H9 (cell line): ENCODE measurements at regions not wholly inside any gene's neighbourhood (a gene's known extent, or its start where the extent isn't known, plus 50 kb on each side); places are given as distances from the start of the nearest gene placed in this dataset.

Source experiments
- DNase-seq: peaks from one replicate; pipeline ENCODE4 v3.0.0-alpha.2; 2017
- H2AFZ ChIP-seq: one replicate; pipeline ENCODE4 v1.6.1; 2013; ENCODE audit warnings: mild to moderate bottlenecking, low read length, control low read depth, moderate library complexity
- H2AK5ac ChIP-seq: 2 replicates; pipeline ENCODE4 v1.6.1; 2013; ENCODE audit warnings: low read length, control low read depth, mixed read lengths; ENCODE audit not compliant: insufficient read length
- H2BK120ac ChIP-seq: one replicate; pipeline ENCODE4 v1.6.1; 2013; ENCODE audit warnings: low read depth, mild to moderate bottlenecking, low read length, control low read depth, inconsistent platforms; ENCODE audit not compliant: poor library complexity, severe bottlenecking
- H2BK12ac ChIP-seq: 2 replicates; pipeline ENCODE4 v1.6.1; 2013; ENCODE audit warnings: low read length, control low read depth, mixed read lengths, low read depth; ENCODE audit not compliant: insufficient read length
- H2BK15ac ChIP-seq: 2 replicates; pipeline ENCODE4 v1.6.1; 2013; ENCODE audit warnings: low read depth, low read length, control low read depth
- H2BK20ac ChIP-seq: one replicate; pipeline ENCODE4 v1.6.1; 2013; ENCODE audit warnings: low read depth, mild to moderate bottlenecking, low read length, control low read depth, inconsistent platforms; ENCODE audit not compliant: poor library complexity, severe bottlenecking
- H2BK5ac ChIP-seq: 2 replicates; pipeline ENCODE4 v1.6.1; 2013; ENCODE audit warnings: low read length, control low read depth, mixed read lengths; ENCODE audit not compliant: insufficient read length
- H3K14ac ChIP-seq: 2 replicates; pipeline ENCODE4 v1.6.1; 2013; ENCODE audit warnings: low read length, control low read depth; ENCODE audit not compliant: insufficient read depth
- H3K18ac ChIP-seq: 2 replicates; pipeline ENCODE4 v1.6.1; 2013; ENCODE audit warnings: low read depth, mild to moderate bottlenecking, mixed read lengths, low read length, control low read depth; ENCODE audit not compliant: insufficient read length
- H3K23ac ChIP-seq: 2 replicates; pipeline ENCODE4 v1.6.1; 2013; ENCODE audit warnings: low read length, control low read depth, mixed read lengths, low read depth; ENCODE audit not compliant: insufficient read length
- H3K23me2 ChIP-seq: 2 replicates; pipeline ENCODE4 v1.6.1; 2013; ENCODE audit warnings: low read depth, mild to moderate bottlenecking, mixed read lengths, low read length, control low read depth; ENCODE audit not compliant: insufficient read length, poor library complexity, severe bottlenecking
- H3K27ac ChIP-seq: 2 replicates; pipeline ENCODE4 v1.5.1; 2013; ENCODE audit warnings: low read length, control low read depth, mixed read lengths, low read depth; ENCODE audit not compliant: insufficient read length
- H3K27me3 ChIP-seq: 2 replicates; pipeline ENCODE4 v1.6.1; 2013; ENCODE audit warnings: low read length, control low read depth, inconsistent platforms; ENCODE audit not compliant: insufficient read depth
- H3K4ac ChIP-seq: 2 replicates; pipeline ENCODE4 v1.6.1; 2013; ENCODE audit warnings: low read depth, mild to moderate bottlenecking, control low read depth, inconsistent platforms, low read length, moderate library complexity
- H3K4me1 ChIP-seq: 2 replicates; pipeline ENCODE4 v1.6.1; 2013; ENCODE audit warnings: low read length, control low read depth, inconsistent platforms; ENCODE audit not compliant: insufficient read depth
- H3K4me2 ChIP-seq: 2 replicates; pipeline ENCODE4 v1.6.1; 2013; ENCODE audit warnings: low read length, control low read depth, mixed read lengths; ENCODE audit not compliant: insufficient read length, insufficient read depth
- H3K56ac ChIP-seq: 2 replicates; pipeline ENCODE4 v1.6.1; 2013; ENCODE audit warnings: low read depth, mild to moderate bottlenecking, mixed read lengths, low read length, control low read depth; ENCODE audit not compliant: insufficient read length
- H3K79me1 ChIP-seq: 2 replicates; pipeline ENCODE4 v1.6.1; 2013; ENCODE audit warnings: low read depth, mild to moderate bottlenecking, moderate library complexity, low read length, control low read depth, inconsistent platforms; ENCODE audit not compliant: insufficient read depth, poor library complexity, severe bottlenecking
- H3K79me2 ChIP-seq: 2 replicates; pipeline ENCODE4 v1.6.1; 2013; ENCODE audit warnings: low read length, control low read depth, inconsistent platforms; ENCODE audit not compliant: insufficient read depth
- H3K9ac ChIP-seq: 2 replicates; pipeline ENCODE4 v1.6.1; 2013; ENCODE audit warnings: low read length, control low read depth, mixed read lengths; ENCODE audit not compliant: insufficient read length; ENCODE audit errors: extremely low read depth
- H3K9me3 ChIP-seq: one replicate; pipeline ENCODE4 v1.6.1; 2013; ENCODE audit warnings: low read depth, low read length, inconsistent platforms; ENCODE audit not compliant: control insufficient read depth
- H3T11ph ChIP-seq: one replicate; pipeline ENCODE4 v1.6.1; 2013; ENCODE audit warnings: mild to moderate bottlenecking, low read length, control low read depth, inconsistent platforms
- H4K20me1 ChIP-seq: one replicate; pipeline ENCODE4 v1.6.1; 2013; ENCODE audit not compliant: control insufficient read depth, insufficient read length, insufficient read depth
- H4K5ac ChIP-seq: 2 replicates; pipeline ENCODE4 v1.6.1; 2013; ENCODE audit warnings: low read depth, mild to moderate bottlenecking, mixed read lengths, low read length, control low read depth; ENCODE audit not compliant: insufficient read length
- H4K8ac ChIP-seq: replicated peaks from 2 replicates; pipeline ENCODE4 v1.6.1; 2013; ENCODE audit warnings: low read length, control low read depth, mixed read lengths, low read depth; ENCODE audit not compliant: insufficient read length
- H4K91ac ChIP-seq: 2 replicates; pipeline ENCODE4 v1.6.1; 2013; ENCODE audit warnings: low read depth, mild to moderate bottlenecking, moderate library complexity, mixed read lengths, low read length, control low read depth; ENCODE audit not compliant: insufficient read length
- H3K27ac Mint-ChIP-seq, 3 experiments: 2 replicates in 2 of 3; 3 replicates in 1 of 3; pipeline ENCODE4 v1.8.0; 2020 to 2021; ENCODE audit warnings: mixed read lengths in 3 of 3, mild to moderate bottlenecking in 1 of 3, moderate library complexity in 1 of 3
- H3K27me3 Mint-ChIP-seq: 2 replicates; pipeline ENCODE4 v1.8.0; 2021; ENCODE audit warnings: low read depth, mild to moderate bottlenecking, moderate library complexity, mixed read lengths
- H3K36me3 Mint-ChIP-seq, 3 experiments: 2 replicates in 2 of 3; 3 replicates in 1 of 3; pipeline ENCODE4 v1.8.0; 2020 to 2021; ENCODE audit warnings: low read depth in 3 of 3, mixed read lengths in 3 of 3; ENCODE audit not compliant: insufficient read depth in 1 of 3
- H3K4me1 Mint-ChIP-seq, 2 experiments: 2 replicates each; pipeline ENCODE4 v1.8.0; 2020; ENCODE audit warnings: mixed read lengths in 2 of 2
- H3K4me3 Mint-ChIP-seq, 2 experiments: 2 replicates in 1 of 2; 3 replicates in 1 of 2; pipeline ENCODE4 v1.8.0; 2020 to 2021; ENCODE audit warnings: mild to moderate bottlenecking in 2 of 2, mixed read lengths in 2 of 2, moderate library complexity in 1 of 2
- H3K9me3 Mint-ChIP-seq, 2 experiments: 2 replicates in 1 of 2; 3 replicates in 1 of 2; pipeline ENCODE4 v1.8.0; 2020; ENCODE audit warnings: mild to moderate bottlenecking in 2 of 2, mixed read lengths in 2 of 2, moderate library complexity in 1 of 2
- CTCF ChIP-seq: fragments of 200-600 bp; sonication (generic); conservative IDR thresholded peaks from 3 replicates; pipeline ENCODE4 v1.8.0; 2021; ENCODE audit warnings: antibody characterized with exemption, mild to moderate bottlenecking
- WGBS: extraction: QIAGEN DNeasy Blood & Tissue Kit; methylation state at CpG from one replicate; pipeline ENCODE4 v1.1.7; 2013; ENCODE audit warnings: missing lambda C conversion rate, low lambda C conversion rate, mixed read lengths; ENCODE audit not compliant: insufficient read length; ENCODE audit errors: extremely low coverage; 5-methylcytosine and 5-hydroxymethylcytosine counted together

GRCh38 chr2:83949361-83949760 lies 509.7 kb downstream of the SUCLG1 start:
- no peaks in the 10 kb centered on the region for H3K23me2 ChIP-seq
- H3K23ac ChIP-seq: no peak overlapping the region
- H2BK20ac ChIP-seq: no peak overlapping the region
- no peaks in the 10 kb centered on the region for H3K9me3 Mint-ChIP-seq
- no peaks in the 10 kb centered on the region for H3K9me3 ChIP-seq
- no peak overlapping the region for H2BK15ac ChIP-seq
- H3K27ac Mint-ChIP-seq: no peak overlapping the region
- H2BK120ac ChIP-seq: no peak overlapping the region
- H4K20me1 ChIP-seq: no peaks in the 10 kb centered on the region
- no peaks in the 10 kb centered on the region for H3K79me1 ChIP-seq
- no peak overlapping the region for H2BK12ac ChIP-seq
- H3K4ac ChIP-seq: no peak overlapping the region
- no peaks in the 10 kb centered on the region for H3K36me3 Mint-ChIP-seq
- no peaks in the 10 kb centered on the region for H3K79me2 ChIP-seq
- H3K9ac ChIP-seq: no peak overlapping the region
- H2BK5ac ChIP-seq: no peak overlapping the region
- no peak for TF ChIP-seq CTCF
- H3K18ac ChIP-seq: no peak overlapping the region
- H4K5ac ChIP-seq: no peak overlapping the region
- H2AFZ ChIP-seq: no peak overlapping the region
- H3K56ac ChIP-seq: no peak overlapping the region
- DNase-seq: no peak
- no peaks in the 10 kb centered on the region; the same call in 1 of the 2 replicates for H3K27me3 Mint-ChIP-seq
- no peak overlapping the region for H4K8ac ChIP-seq
- H3K27ac ChIP-seq: no peak overlapping the region
- H3K4me1 ChIP-seq: no peaks in the 10 kb centered on the region
- peaks cover 9 to 12% of the 10 kb centered on the region in 2 experiments for H3K4me1 Mint-ChIP-seq
- H3K4me2 ChIP-seq: no peak overlapping the region
- no peak overlapping the region for H3K4me3 Mint-ChIP-seq
- H3T11ph ChIP-seq: no peak overlapping the region
- no CpG with 5 or more reads among the region's 1 CpG for WGBS
- no peak overlapping the region for H2AK5ac ChIP-seq
- H4K91ac ChIP-seq: no peak overlapping the region
- no peaks in the 10 kb centered on the region for H3K27me3 ChIP-seq
- H3K14ac ChIP-seq: no peak overlapping the region
